Stimulated activated CD4-positive, alpha-beta T cell treated with anti-CD3 and anti-CD28 coated beads, Interleukin-2, amount 100 ng/mL, for 24 hours (primary cell): ENCODE measurements at regions not wholly inside any gene's neighbourhood (a gene's known extent, or its start where the extent isn't known, plus 50 kb on each side); places are given as distances from the start of the nearest gene placed in this dataset.

Experiments used
- DNase-seq, 2 donors: peaks; one replicate each; pipeline ENCODE4 v3.0.0-alpha.2; 2020

- DNase-seq, result no peak
Measured at GRCh38 chr14:58697930-58698642, 60.3 kb downstream of the DACT1 start.

GRCh38 chr14:58699681-58700205 lies 62.0 kb downstream of the DACT1 start:
- DNase-seq, result no peak

GRCh38 chr14:58701156-58701555 lies 63.4 kb downstream of the DACT1 start:
- no peak for DNase-seq

GRCh38 chr14:58701604-58702003 lies 63.8 kb downstream of the DACT1 start:
- DNase-seq, result no peak

- no peak for DNase-seq
Measured at GRCh38 chr14:58702441-58703160, 64.8 kb downstream of the DACT1 start.

DNA sequence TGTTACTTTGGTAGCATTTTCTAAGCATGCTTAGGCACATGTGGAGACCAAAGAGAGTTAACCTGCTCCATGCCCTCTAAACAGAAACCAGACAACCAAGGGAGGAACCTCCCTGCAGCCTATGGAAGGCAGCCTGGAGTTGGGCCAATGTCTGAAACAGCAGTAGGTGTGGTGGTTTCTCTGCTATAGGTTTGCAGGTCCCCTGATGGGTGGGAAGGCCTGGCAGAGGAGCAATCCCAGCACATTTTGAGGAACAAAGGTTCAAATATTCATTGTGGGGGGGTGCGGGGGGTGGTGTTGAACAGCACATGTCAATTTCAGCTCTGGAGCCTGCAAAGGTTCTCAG lies 65.4 kb downstream of the DACT1 start:
- no peak for DNase-seq

DNA sequence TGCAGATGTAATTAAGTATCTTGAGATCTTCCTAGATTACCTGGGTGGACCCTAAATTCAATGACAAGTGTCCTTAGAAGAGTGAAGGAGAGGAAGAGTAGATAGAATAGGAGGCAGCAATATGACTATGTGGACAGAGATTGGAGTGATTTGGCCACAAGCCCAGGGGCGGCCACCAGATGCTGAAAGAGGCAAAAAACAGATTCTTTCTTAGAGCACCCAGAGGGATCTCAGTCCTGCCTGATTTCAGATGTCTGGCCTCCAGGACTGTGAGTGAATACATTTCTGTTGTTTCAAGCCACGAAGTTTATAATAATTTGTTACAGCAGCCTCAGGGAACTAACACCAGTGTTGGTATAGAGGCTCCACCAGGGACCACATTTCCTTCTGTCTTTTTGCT lies 67.3 kb downstream of the DACT1 start:
- DNase-seq, result no peak

DNA sequence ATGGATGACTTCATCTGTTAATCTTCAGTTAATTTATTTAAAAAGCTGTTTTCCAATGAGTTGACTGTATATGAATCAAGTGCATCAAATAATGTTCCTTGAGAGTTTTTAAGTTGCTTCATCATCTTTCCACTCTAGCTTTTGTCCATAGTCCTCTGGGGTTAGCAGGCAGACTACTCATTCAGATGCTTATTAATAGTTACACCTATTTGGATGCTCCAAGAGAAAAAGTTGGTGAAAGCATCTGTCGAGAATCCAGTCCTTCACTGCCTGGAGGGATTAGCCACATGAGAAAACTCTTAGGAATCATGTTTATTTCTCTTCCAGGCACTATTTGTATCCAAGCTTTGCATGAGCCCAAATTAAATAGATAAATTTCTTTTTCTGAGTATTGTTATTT lies 70.2 kb downstream of the DACT1 start:
- no peak for DNase-seq

DNA sequence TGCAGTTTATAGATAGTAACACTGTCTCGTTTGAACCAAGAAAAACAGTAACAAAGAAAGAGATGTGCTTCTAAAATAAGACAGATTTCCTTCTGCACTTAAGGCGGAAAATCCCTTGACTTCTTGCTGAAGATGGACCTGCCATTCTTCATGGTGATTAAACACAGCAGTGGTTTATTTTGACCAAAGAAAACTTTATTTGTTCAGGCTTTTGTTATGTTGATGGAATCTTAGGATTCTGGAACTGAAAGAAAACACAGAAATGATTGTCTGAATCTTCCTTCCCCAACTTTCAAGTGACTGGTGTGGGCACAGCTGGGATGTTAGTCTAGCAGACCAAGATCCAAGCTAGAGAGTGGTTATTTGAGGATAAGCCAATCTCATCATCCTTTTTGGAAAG lies 72.2 kb downstream of the DACT1 start:
- no peak for DNase-seq

DNA sequence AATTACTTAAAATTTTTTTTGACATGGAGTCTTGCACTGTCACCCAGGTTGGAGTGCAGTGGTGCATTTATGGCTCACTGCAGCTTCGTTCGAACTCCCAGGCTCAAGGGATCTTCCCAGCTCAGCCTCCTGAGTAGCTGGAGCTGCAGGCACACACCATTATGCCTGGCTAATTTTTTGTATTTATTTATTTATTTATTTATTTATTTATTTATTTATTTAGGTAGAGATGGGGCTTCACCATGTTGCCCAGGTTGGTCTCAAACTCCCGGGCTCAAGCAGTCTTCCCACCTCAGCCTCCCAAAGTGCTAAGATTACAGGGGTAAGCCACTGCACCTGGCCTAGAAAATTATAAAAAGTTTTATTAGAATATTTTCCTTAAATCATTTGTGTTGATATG lies 73.6 kb downstream of the DACT1 start:
- DNase-seq, result no peak

- no peak for DNase-seq
Measured at GRCh38 chr14:58712357-58712756, 74.6 kb downstream of the DACT1 start.

- no peak for DNase-seq
Measured at GRCh38 chr14:58713677-58714076, 75.9 kb downstream of the DACT1 start.

DNA sequence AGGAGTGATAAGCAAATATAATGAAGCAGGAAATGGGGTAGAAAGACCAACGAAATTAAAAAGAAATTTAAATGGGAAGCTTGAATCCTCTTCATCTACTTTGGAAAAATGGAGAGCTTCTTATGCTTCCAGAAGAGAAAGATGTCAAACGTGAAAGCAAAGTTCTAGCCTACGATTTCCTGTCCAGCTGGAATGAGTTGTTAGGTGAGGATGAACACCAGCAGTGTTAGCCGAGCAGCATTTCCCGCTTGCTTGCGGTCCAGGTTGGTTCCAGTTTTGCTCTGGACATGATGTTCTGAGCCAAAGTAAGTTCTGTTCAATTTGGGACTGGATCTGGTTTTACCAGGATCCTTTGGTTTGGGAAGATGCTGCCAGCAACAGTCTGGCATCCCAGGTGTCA lies 78.9 kb downstream of the DACT1 start:
- no peak for DNase-seq

- no peak for DNase-seq
Measured at GRCh38 chr14:58717211-58717610, 79.4 kb downstream of the DACT1 start.

- DNase-seq, result no peak
Measured at GRCh38 chr14:58717813-58718212, 80.1 kb downstream of the DACT1 start.

DNA sequence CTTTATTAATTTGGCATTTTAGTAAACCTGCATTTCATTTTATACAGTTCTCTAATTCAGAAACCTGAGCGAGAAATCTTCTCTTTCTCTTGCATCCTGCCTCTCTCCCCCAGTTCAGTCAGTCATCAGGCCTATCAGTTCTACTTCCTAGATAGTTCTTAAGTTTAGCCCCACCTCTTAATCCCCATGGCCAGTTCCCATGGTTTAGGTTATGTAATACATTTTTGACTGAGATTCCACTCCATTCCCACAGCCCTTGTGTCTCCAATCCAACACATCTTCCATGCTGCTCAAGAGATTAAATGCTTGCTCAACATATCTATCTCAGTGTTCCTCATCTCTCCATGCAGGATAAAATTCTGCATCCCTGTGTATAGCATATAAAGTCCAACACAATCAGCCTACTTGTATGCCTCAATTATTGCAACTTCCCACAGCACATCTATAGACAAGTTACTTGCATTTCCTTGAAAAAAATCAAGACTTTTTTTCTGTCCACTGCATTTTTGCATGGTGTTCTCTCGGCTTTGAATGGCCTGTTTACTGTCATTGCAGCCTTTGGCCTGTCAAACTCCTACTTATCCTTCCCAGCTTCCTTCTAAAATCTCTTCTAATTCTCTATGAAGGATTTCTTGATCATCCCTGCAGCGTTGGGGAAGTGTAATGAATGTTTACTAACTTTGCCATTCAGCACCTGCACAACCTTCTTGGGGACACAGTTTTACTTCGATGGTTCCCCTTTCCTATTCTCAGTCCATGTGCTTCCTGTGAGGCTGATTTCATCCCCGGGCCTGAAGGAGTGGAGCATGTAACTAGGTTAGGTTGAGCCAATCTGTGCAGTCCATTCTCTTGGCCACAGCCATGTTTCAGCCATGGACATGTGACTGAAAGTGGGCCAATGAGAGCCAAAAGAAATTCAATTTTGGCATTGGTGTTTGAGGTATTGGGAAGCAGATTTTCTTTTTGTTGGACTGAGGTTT lies 80.8 kb downstream of the DACT1 start:
- no peak for DNase-seq

GRCh38 chr14:58721723-58722122 lies 84.0 kb downstream of the DACT1 start:
- no peak for DNase-seq

DNA sequence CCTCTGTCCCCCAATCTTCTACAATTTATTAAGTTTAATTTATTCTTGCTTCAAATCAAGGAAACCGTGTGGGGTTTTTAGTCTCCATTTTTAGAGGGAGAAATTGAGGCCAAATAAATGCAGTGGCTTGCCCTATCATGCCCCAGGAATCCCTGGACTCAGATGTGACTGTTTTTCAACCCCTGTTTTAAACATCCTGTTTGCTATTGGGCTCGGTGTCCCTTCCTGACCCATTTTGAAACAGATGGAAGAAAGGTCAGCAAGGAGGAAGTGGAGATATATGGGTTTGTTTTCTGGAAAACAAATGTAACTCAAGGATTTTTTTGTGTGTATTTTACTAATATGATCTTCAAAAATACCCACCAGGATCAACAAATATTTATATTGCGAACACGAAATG lies 84.7 kb downstream of the DACT1 start:
- DNase-seq, result no peak

- DNase-seq, result no peak
Measured at GRCh38 chr14:58724206-58724605, 86.4 kb downstream of the DACT1 start.

DNA sequence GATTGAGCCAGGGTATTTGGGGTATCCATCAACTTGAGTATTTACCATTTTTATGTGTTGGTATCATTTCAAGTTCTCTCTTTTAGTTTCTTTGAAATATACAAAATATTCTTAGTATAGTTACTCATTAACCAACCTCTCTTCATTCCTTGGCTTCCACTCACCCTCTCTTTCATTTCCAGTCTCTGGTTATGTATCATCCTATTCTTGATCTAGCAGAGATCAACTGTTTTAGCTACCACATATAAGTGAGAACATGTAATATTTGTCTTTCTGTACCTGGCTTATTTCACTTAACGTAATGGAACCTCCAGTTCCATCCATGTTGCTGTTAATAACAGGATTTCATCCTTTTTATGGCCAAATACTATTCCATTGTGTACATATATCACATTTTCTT lies 86.9 kb downstream of the DACT1 start:
- DNase-seq, result no peak

DNA sequence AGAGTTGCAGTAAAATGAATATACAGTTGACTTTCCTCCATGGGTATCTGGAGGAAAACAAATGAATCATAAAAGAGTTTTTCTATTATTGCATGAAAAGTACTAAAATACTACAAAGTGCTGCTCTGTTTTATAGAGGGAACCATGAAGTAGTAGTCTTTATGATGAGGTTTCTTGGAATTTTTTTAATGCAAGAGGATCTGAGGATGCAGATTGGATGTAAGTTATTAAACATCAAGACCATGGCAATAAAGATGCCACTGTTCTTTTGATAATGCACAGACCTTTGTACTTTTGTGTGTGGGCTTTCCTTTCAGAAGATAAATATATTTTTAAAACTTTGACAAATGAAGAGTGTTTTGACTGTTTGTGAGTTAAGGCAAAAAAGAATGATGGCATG lies 87.5 kb downstream of the DACT1 start:
- no peak for DNase-seq

DNA sequence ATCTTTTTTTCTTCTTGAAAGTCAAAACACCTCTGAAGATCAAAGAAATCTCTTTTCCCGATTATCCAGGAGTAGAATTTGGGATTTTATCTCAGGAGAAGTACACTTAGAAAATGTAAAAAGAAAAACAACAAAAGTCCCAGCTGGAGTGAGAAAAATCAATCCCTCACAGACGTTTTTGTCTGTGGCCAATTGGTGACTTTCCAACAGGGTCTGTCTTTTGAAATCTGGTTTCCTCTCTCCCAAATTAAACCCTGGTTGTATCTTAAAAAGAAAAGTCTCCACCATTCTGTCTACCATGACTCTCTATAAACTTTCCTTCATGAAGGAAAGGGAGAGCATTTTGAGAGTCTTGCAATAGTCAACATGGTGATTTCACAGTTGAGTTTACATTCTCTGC lies 88.1 kb downstream of the DACT1 start:
- DNase-seq, result no peak

DNA sequence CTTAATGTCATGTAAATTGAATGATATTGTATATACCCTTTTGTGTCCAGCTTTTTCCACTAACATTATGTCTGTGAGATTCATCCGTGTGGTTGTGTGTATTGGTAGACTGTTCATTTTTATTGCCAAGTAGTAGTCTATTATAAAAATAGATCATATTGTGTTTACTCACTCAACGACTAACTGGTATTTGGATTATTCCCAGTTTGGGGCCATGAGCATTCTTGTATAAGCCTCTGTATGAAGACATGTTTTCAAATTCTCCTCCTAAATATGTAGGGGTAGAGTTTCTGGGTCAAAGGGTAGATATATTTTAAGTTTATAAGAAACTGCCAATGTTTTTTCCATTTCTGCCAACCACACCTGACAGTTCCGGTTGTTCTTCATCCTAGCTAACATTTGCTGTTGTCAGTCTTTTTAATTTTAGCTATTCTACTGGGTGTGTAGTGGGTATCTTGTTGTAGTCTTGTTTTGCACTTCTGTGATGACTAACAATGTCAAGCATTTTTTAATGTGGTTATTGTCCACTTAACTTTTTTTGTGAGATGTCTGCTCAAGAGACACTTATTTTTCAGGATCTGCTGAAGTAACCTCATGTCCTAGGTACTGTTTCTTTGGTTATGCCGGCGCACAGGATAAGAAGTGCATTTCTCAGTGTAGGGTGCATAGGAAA lies 93.2 kb downstream of the DACT1 start:
- DNase-seq, result no peak
